ENCODE measurements at regions not wholly inside any gene's neighbourhood (a gene's known extent, or its start where the extent isn't known, plus 50 kb on each side); places are given as distances from the start of the nearest gene placed in this dataset.

DNA sequence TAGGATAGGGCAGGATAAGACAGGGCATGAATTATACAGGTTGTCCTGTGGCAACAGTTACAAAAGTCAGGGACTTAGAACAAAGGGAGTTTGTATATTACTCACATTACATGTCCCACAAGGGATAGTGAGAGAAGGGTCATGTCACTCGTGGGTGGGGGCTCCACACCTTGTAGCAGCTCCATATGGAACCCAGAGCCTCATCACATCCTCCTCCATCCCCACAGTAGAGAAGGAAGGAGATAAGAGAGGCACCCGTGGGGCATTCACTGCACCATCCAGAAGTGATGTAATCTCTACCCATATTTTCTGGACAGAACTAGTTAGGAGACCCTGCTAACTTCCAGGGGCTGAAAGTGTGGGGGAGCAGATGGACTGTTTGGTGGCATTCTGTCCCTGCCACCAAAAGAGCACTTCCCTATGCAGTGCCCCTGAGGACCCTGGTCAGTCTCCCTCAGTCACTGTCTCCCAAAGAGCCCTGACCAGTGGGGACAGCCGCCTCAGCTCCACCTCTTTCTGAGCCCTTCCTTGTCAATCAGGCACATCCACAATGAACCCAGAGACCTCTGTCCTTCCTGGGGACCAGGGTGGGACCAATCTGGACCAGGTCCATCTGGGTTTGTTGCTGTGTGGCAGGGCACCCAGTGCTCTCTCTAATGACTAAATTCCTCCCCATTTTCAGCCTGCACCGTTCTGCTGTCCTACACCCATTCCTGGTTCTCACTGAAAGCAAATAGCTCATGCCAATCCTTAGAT, 154.8 kb upstream of the ETV3 start:
- TF ChIP-seq EZH2 (IDR thresholded peaks at IDR 0.05; ENCODE audit: borderline replicate concordance, low read length), result no peak
- TF ChIP-seq, protein P1, sequence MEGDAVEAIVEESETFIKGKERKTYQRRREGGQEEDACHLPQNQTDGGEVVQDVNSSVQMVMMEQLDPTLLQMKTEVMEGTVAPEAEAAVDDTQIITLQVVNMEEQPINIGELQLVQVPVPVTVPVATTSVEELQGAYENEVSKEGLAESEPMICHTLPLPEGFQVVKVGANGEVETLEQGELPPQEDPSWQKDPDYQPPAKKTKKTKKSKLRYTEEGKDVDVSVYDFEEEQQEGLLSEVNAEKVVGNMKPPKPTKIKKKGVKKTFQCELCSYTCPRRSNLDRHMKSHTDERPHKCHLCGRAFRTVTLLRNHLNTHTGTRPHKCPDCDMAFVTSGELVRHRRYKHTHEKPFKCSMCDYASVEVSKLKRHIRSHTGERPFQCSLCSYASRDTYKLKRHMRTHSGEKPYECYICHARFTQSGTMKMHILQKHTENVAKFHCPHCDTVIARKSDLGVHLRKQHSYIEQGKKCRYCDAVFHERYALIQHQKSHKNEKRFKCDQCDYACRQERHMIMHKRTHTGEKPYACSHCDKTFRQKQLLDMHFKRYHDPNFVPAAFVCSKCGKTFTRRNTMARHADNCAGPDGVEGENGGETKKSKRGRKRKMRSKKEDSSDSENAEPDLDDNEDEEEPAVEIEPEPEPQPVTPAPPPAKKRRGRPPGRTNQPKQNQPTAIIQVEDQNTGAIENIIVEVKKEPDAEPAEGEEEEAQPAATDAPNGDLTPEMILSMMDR (conservative IDR thresholded peaks at IDR 0.05 in 1 of 2, IDR thresholded peaks at IDR 0.05 in 1 of 2; ENCODE audit: extremely low read depth in 1 of 2, insufficient read depth in 1 of 2, low read depth in 1 of 2, low read length in 2 of 2), result no peak
